C4-2B (cell line): ENCODE measurements at regions not wholly inside any gene's neighbourhood (a gene's known extent, or its start where the extent isn't known, plus 50 kb on each side); places are given as distances from the start of the nearest gene placed in this dataset.

ENCODE experiments used
- H3K27ac ChIP-seq: fragments of 450-650 bp; 2 replicates; pipeline ENCODE4 v1.5.1; 2017
- ZFX ChIP-seq: fragments of 450-650 bp; IDR thresholded peaks from 2 replicates; pipeline ENCODE4 v1.6.1; 2017
- TF ChIP-seq, protein P1 (sequence below): fragments of 450-650 bp; conservative IDR thresholded peaks from 2 replicates; pipeline ENCODE4 v1.5.1; 2017; ENCODE audit warnings: mild to moderate bottlenecking

DNA sequence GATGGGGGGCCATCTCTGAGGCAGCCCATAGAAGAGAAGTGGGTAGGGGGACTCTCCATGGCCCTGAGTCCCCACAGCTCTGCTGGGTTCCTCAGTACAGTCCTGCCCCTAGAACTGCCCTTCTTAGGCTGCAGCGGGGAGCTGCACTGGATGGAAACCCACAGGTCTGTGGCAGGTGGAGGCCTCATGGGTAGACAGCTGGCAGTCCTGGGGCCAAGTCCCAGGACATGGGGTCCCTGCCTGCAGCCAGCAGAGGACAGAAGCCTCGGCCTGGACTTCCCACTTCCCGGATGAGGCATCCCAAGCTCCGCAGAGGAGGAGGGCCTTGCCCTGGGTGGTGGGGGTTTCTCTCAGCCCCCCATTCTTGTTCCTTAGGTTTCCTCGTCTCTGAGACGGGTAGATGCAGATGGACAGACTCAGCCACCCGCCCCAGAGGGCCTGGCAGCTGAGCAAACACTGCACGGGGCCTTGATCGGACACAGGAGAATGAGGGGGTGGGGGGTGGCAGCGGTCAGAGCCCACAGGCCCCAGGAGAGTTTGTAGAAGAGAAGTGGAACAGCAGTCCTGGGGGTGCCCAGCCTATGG lies 153.8 kb downstream of the C9orf50 start:
- no peak overlapping the region for H3K27ac ChIP-seq
- TF ChIP-seq, protein P1, sequence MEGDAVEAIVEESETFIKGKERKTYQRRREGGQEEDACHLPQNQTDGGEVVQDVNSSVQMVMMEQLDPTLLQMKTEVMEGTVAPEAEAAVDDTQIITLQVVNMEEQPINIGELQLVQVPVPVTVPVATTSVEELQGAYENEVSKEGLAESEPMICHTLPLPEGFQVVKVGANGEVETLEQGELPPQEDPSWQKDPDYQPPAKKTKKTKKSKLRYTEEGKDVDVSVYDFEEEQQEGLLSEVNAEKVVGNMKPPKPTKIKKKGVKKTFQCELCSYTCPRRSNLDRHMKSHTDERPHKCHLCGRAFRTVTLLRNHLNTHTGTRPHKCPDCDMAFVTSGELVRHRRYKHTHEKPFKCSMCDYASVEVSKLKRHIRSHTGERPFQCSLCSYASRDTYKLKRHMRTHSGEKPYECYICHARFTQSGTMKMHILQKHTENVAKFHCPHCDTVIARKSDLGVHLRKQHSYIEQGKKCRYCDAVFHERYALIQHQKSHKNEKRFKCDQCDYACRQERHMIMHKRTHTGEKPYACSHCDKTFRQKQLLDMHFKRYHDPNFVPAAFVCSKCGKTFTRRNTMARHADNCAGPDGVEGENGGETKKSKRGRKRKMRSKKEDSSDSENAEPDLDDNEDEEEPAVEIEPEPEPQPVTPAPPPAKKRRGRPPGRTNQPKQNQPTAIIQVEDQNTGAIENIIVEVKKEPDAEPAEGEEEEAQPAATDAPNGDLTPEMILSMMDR = no peak
- no peak for TF ChIP-seq ZFX

- H3K27ac ChIP-seq = no peak overlapping the region
- TF ChIP-seq, protein P1 = no peak
- TF ChIP-seq ZFX = no peak
These were observed 154.9 kb downstream of the C9orf50 start for GRCh38 chr9:129465834-129466535.

- H3K27ac ChIP-seq = no peak overlapping the region
- no peak for TF ChIP-seq ZFX
- TF ChIP-seq, protein P1 = no peak
These were observed 155.7 kb downstream of the C9orf50 start for GRCh38 chr9:129464972-129465833.

- H3K27ac ChIP-seq = no peak overlapping the region
- TF ChIP-seq ZFX = no peak
- TF ChIP-seq, protein P1 = no peak
These were observed 156.9 kb downstream of the C9orf50 start for GRCh38 chr9:129463994-129464393.

DNA sequence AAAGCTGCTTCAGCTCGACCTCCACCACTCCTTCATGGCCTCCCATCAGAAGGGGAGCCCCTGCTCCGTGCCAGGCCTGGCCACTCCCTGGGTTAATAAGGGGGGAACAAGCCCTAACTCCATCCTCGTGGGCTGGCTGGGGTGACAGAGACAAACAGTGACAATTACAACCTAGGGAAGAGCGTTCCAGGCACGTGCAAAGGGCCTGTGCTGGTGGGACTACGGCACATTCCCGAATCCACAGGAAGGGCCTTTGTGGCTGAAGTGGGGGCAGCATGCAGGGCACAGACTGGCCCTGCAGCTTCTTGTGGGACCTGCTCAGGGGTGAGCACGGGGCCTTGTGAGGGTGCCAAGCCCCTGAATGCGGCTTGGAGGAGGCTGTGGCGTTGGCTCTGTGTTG lies 157.4 kb downstream of the C9orf50 start:
- no peak overlapping the region for H3K27ac ChIP-seq
- TF ChIP-seq ZFX = no peak
- TF ChIP-seq, protein P1 = no peak

DNA sequence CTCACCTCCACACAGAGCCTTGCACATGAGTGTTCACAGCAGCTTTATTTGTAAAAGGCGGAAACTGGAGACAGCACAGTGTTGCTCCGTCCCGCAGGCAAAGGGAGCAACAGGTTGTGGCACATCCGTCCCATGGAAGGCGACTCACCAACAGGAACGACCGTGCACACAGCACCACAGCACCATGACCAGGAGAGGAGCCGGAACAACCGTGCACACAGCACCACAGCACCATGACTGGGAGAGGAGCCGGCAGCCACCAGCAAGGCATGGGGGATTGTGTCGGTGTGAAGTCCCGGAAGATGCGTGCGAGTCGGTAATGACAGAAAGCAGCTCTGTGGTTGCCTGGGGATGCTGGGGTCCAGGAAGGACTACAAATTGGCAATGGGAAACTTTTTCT lies 158.5 kb downstream of the C9orf50 start:
- no peak overlapping the region for H3K27ac ChIP-seq
- TF ChIP-seq, protein P1 = no peak
- TF ChIP-seq ZFX = no peak
